ENCODE measurements at regions not wholly inside any gene's neighbourhood (a gene's known extent, or its start where the extent isn't known, plus 50 kb on each side); places are given as distances from the start of the nearest gene placed in this dataset.

DNA sequence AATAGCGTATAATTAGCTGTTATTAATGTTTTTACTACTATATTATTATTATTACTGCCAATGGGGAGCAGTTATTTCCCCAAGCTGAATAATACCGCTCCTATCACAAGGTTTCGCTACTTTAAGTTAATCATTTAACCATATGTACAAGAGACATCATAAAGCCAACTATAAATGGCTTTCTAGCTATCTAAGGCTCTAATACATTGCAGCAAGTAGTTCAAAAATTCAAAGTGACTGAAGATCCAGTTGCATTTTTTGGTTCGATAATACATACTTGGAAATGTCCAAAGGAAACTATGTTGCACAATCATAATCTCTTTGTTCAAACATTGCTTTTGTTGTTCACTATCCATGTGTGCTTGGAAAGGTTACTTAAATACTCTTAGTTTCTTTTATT, 952.0 kb upstream of the MBL2 start:
- DNase-seq = no peak
- no peak overlapping the region for H3K4me3 ChIP-seq (ENCODE audit: low read depth, low read length)
- no peaks in the 10 kb centered on the region for H3K27me3 ChIP-seq (ENCODE audit: insufficient read depth, low read depth, severe bottlenecking)
- no peak for TF ChIP-seq CTCF (IDR thresholded peaks at IDR 0.05; ENCODE audit: low read depth, low read length)
- no peaks in the 10 kb centered on the region for H3K9me3 ChIP-seq (ENCODE audit: severe bottlenecking)
- H3K27ac ChIP-seq = no peak overlapping the region
- no peaks in the 10 kb centered on the region for H3K36me3 ChIP-seq

DNA sequence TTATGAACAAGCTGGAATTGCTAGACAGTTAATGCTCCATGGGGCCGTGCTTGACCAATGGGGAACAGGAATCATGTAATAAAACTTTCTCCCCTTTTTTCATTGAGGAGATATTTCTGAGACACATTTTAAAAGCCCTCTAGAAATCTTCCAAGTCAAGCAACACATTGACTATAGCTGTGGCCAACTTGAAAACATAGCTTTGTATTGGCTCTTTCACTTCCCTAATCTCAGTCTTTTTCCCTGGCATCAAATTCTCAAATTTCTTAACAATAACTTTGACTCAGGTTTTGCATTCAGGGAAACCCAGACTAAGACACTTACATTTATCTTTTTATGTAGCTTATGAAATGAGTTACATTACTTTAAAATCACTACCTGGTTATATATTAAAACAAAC, 947.1 kb upstream of the MBL2 start:
- H3K9me3 ChIP-seq (ENCODE audit: severe bottlenecking) = no peaks in the 10 kb centered on the region
- DNase-seq = no peak
- H3K27ac ChIP-seq = no peak overlapping the region
- TF ChIP-seq CTCF (IDR thresholded peaks at IDR 0.05; ENCODE audit: low read depth, low read length) = no peak
- H3K36me3 ChIP-seq = no peaks in the 10 kb centered on the region
- no peaks in the 10 kb centered on the region for H3K27me3 ChIP-seq (ENCODE audit: insufficient read depth, low read depth, severe bottlenecking)
- no peak overlapping the region for H3K4me3 ChIP-seq (ENCODE audit: low read depth, low read length)

DNA sequence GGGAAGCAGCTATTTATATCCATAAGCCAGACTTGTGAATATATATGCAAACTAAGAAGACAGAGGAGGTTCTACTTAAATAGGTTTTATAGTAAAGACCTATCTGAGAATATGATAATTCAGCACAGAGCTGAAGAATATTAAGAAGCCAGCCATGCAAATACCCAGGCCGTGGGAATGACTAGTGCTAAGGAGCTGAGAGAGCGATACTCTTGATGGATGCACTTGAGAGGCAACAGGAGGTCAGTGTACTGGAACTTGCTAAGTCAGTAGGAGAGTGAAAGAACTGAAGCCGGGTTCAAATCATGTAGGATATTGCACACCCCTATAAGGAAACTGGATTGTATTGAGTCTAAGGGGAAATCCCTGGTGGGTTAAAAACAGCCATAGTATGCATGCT, 943.6 kb upstream of the MBL2 start:
- no peak for TF ChIP-seq CTCF (IDR thresholded peaks at IDR 0.05; ENCODE audit: low read depth, low read length)
- Histone ChIP-seq H3K9me3 (ENCODE audit: severe bottlenecking) (no peaks in the 10 kb centered on the region), H3K4me3 (ENCODE audit: low read depth, low read length) (no peak overlapping the region), H3K27ac (no peak overlapping the region), H3K36me3 (no peaks in the 10 kb centered on the region), H3K27me3 (ENCODE audit: insufficient read depth, low read depth, severe bottlenecking) (no peaks in the 10 kb centered on the region)
- no peak for DNase-seq

DNA sequence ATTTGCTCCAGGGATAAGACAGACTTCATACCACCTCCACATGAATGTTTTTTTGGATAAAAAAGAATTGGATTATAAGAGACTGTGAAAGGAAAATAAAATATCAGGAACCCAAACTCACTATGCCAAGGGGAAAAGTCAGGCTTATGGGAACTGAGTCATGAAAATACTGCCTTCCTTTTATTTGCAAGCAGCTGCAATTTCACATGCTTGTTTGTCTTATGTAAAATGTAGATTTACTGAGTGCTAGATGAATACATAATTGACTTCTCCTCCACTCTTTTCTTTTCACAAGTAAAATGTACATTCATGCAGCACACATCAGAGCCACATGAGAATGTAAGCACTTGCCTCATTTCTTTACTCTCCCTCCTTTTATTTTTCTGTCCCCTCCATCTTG, 940.8 kb upstream of the MBL2 start:
- Histone ChIP-seq H3K9me3 (ENCODE audit: severe bottlenecking) (peaks cover 5% of the 10 kb centered on the region), H3K27me3 (ENCODE audit: insufficient read depth, low read depth, severe bottlenecking) (no peaks in the 10 kb centered on the region), H3K4me3 (ENCODE audit: low read depth, low read length) (no peak overlapping the region), H3K36me3 (no peaks in the 10 kb centered on the region), H3K27ac (no peak overlapping the region)
- DNase-seq = no peak
- no peak for TF ChIP-seq CTCF (IDR thresholded peaks at IDR 0.05; ENCODE audit: low read depth, low read length)

DNA sequence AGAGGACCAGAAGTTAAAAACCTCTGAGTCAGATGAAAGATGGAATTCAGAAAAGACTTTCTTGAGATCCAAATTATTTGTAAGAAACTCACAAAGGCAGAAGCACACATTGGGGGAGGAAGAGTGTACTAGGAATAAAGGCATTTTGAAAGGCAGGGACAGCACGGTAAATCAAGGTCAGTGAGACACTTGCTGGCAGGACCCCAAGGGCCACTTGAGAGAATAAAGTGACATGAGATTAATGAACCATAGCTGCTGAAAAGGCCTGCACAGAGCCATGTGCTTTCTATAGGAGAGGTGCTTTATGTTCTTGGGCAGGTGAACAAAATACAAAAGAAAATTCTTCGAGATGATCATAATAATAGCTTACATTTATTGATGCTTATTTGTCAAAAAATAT, 929.9 kb upstream of the MBL2 start:
- no peak for TF ChIP-seq CTCF (IDR thresholded peaks at IDR 0.05; ENCODE audit: low read depth, low read length)
- DNase-seq = no peak
- H3K27ac ChIP-seq = no peak overlapping the region
- H3K36me3 ChIP-seq = no peaks in the 10 kb centered on the region
- no peaks in the 10 kb centered on the region for H3K9me3 ChIP-seq (ENCODE audit: severe bottlenecking)
- no peaks in the 10 kb centered on the region for H3K27me3 ChIP-seq (ENCODE audit: insufficient read depth, low read depth, severe bottlenecking)
- no peak overlapping the region for H3K4me3 ChIP-seq (ENCODE audit: low read depth, low read length)

- Histone ChIP-seq H3K36me3 (no peaks in the 10 kb centered on the region), H3K27ac (no peak overlapping the region), H3K9me3 (ENCODE audit: severe bottlenecking) (no peaks in the 10 kb centered on the region), H3K27me3 (ENCODE audit: insufficient read depth, low read depth, severe bottlenecking) (no peaks in the 10 kb centered on the region), H3K4me3 (ENCODE audit: low read depth, low read length) (no peak overlapping the region)
- no peak for TF ChIP-seq CTCF (IDR thresholded peaks at IDR 0.05; ENCODE audit: low read depth, low read length)
- no peak for DNase-seq
These were observed 928.6 kb upstream of the MBL2 start for GRCh38 chr10:53701213-53701612.

Data from WERI-Rb-1 (cell line).